ENCODE measurements at regions not wholly inside any gene's neighbourhood (a gene's known extent, or its start where the extent isn't known, plus 50 kb on each side); places are given as distances from the start of the nearest gene placed in this dataset.
"Not testable (repeated sequence)": the region's sequence is repeated elsewhere in the genome, so short reads cannot be mapped to it uniquely, and the experiment has no call there.

GRCh38 chr20:30488941-30489613, 768.4 kb upstream of the DEFB115 start:
- H4K20me1 ChIP-seq (ENCODE audit: control insufficient read depth, extremely low read depth, insufficient read depth, low read length), result no peaks in the 10 kb centered on the region
- H3K9me3 ChIP-seq (ENCODE audit: control insufficient read depth, insufficient read depth, low read depth, low read length), result no peaks in the 10 kb centered on the region
- no peak overlapping the region for H3K27ac ChIP-seq (ENCODE audit: insufficient read depth, low read length)
- H3K4me1 ChIP-seq (ENCODE audit: control insufficient read depth, extremely low read depth, insufficient read depth, low read length), result no peaks in the 10 kb centered on the region
- no peaks in the 10 kb centered on the region for H3K79me2 ChIP-seq (ENCODE audit: control insufficient read depth, insufficient read depth, low read length)
- H2AFZ ChIP-seq (ENCODE audit: low read length), result no peak overlapping the region
- H3K36me3 ChIP-seq (ENCODE audit: control insufficient read depth, insufficient read depth, low read length), result no peaks in the 10 kb centered on the region
- H3K27me3 ChIP-seq (ENCODE audit: control insufficient read depth, insufficient read depth, low read length), result no peaks in the 10 kb centered on the region
- no peak overlapping the region for H3K4me2 ChIP-seq (ENCODE audit: extremely low read depth, insufficient read depth, low read length)
- no peak for TF ChIP-seq EZH2 (IDR thresholded peaks at IDR 0.05; ENCODE audit: low read length, missing control alignments)
- no peak for TF ChIP-seq CTCF (conservative IDR thresholded peaks at IDR 0.05 in 1 of 2, IDR thresholded peaks at IDR 0.05 in 1 of 2; ENCODE audit: low read depth in 1 of 2, low read length in 2 of 2)
- H3K9ac ChIP-seq (ENCODE audit: insufficient read depth, low read length), result no peak overlapping the region
- no peak overlapping the region for H3K4me3 ChIP-seq (replicated peaks in 1 of 4; ENCODE audit: control extremely low read depth in 1 of 4, insufficient read depth in 1 of 4, low read depth in 3 of 4, low read length in 4 of 4)
- DNase-seq (ENCODE audit: low read depth in 2 of 2), result no peak

- H3K4me1 ChIP-seq (ENCODE audit: control insufficient read depth, extremely low read depth, insufficient read depth, low read length), result no peaks in the 10 kb centered on the region
- H3K4me2 ChIP-seq (ENCODE audit: extremely low read depth, insufficient read depth, low read length), result no peak overlapping the region
- no peaks in the 10 kb centered on the region for H3K27me3 ChIP-seq (ENCODE audit: control insufficient read depth, insufficient read depth, low read length)
- H3K27ac ChIP-seq (ENCODE audit: insufficient read depth, low read length), result no peak overlapping the region
- H3K4me3 ChIP-seq (replicated peaks in 1 of 4; ENCODE audit: control extremely low read depth in 1 of 4, insufficient read depth in 1 of 4, low read depth in 3 of 4, low read length in 4 of 4), result no peak overlapping the region
- H3K9ac ChIP-seq (ENCODE audit: insufficient read depth, low read length), result no peak overlapping the region
- no peaks in the 10 kb centered on the region for H3K9me3 ChIP-seq (ENCODE audit: control insufficient read depth, insufficient read depth, low read depth, low read length)
- TF ChIP-seq EZH2 (IDR thresholded peaks at IDR 0.05; ENCODE audit: low read length, missing control alignments) (no peak), CTCF (conservative IDR thresholded peaks at IDR 0.05 in 1 of 2, IDR thresholded peaks at IDR 0.05 in 1 of 2; ENCODE audit: low read depth in 1 of 2, low read length in 2 of 2) (no peak)
- H3K36me3 ChIP-seq (ENCODE audit: control insufficient read depth, insufficient read depth, low read length), result no peaks in the 10 kb centered on the region
- H2AFZ ChIP-seq (ENCODE audit: low read length), result no peak overlapping the region
- no peaks in the 10 kb centered on the region for H3K79me2 ChIP-seq (ENCODE audit: control insufficient read depth, insufficient read depth, low read length)
- DNase-seq (ENCODE audit: low read depth in 2 of 2), result no peak
- H4K20me1 ChIP-seq (ENCODE audit: control insufficient read depth, extremely low read depth, insufficient read depth, low read length), result no peaks in the 10 kb centered on the region
Observed at GRCh38 chr20:30489614-30490003, 767.9 kb upstream of the DEFB115 start.

GRCh38 chr20:30491016-30491415, 766.4 kb upstream of the DEFB115 start:
- DNase-seq (ENCODE audit: low read depth in 2 of 2), result no peak
- Histone ChIP-seq H3K27ac (ENCODE audit: insufficient read depth, low read length) (no peak overlapping the region), H3K36me3 (ENCODE audit: control insufficient read depth, insufficient read depth, low read length) (no peaks in the 10 kb centered on the region), H3K4me2 (ENCODE audit: extremely low read depth, insufficient read depth, low read length) (no peak overlapping the region), H3K79me2 (ENCODE audit: control insufficient read depth, insufficient read depth, low read length) (no peaks in the 10 kb centered on the region), H3K4me3 (replicated peaks in 1 of 4; ENCODE audit: control extremely low read depth in 1 of 4, insufficient read depth in 1 of 4, low read depth in 3 of 4, low read length in 4 of 4) (no peak overlapping the region), H3K4me1 (ENCODE audit: control insufficient read depth, extremely low read depth, insufficient read depth, low read length) (no peaks in the 10 kb centered on the region), H3K9ac (ENCODE audit: insufficient read depth, low read length) (no peak overlapping the region), H3K9me3 (ENCODE audit: control insufficient read depth, insufficient read depth, low read depth, low read length) (no peaks in the 10 kb centered on the region), H3K27me3 (ENCODE audit: control insufficient read depth, insufficient read depth, low read length) (no peaks in the 10 kb centered on the region), H4K20me1 (ENCODE audit: control insufficient read depth, extremely low read depth, insufficient read depth, low read length) (no peaks in the 10 kb centered on the region), H2AFZ (ENCODE audit: low read length) (no peak overlapping the region)
- TF ChIP-seq EZH2 (IDR thresholded peaks at IDR 0.05; ENCODE audit: low read length, missing control alignments) (no peak), CTCF (conservative IDR thresholded peaks at IDR 0.05 in 1 of 2, IDR thresholded peaks at IDR 0.05 in 1 of 2; ENCODE audit: low read depth in 1 of 2, low read length in 2 of 2) (no peak)

- H3K9ac ChIP-seq (ENCODE audit: insufficient read depth, low read length); H3K4me3 ChIP-seq (replicated peaks in 1 of 4; ENCODE audit: control extremely low read depth in 1 of 4, insufficient read depth in 1 of 4, low read depth in 3 of 4, low read length in 4 of 4); H3K27ac ChIP-seq (ENCODE audit: insufficient read depth, low read length); H3K79me2 ChIP-seq (ENCODE audit: control insufficient read depth, insufficient read depth, low read length); H4K20me1 ChIP-seq (ENCODE audit: control insufficient read depth, extremely low read depth, insufficient read depth, low read length); H3K4me2 ChIP-seq (ENCODE audit: extremely low read depth, insufficient read depth, low read length); H3K27me3 ChIP-seq (ENCODE audit: control insufficient read depth, insufficient read depth, low read length); H3K4me1 ChIP-seq (ENCODE audit: control insufficient read depth, extremely low read depth, insufficient read depth, low read length); H2AFZ ChIP-seq (ENCODE audit: low read length); DNase-seq (ENCODE audit: low read depth in 2 of 2); H3K36me3 ChIP-seq (ENCODE audit: control insufficient read depth, insufficient read depth, low read length); H3K9me3 ChIP-seq (ENCODE audit: control insufficient read depth, insufficient read depth, low read depth, low read length): not testable (repeated sequence)
Observed at GRCh38 chr20:30496656-30497055, 760.8 kb upstream of the DEFB115 start.

GRCh38 chr20:30497191-30497590, 760.3 kb upstream of the DEFB115 start:
- H3K4me3 ChIP-seq (replicated peaks in 1 of 4; ENCODE audit: control extremely low read depth in 1 of 4, insufficient read depth in 1 of 4, low read depth in 3 of 4, low read length in 4 of 4); DNase-seq (ENCODE audit: low read depth in 2 of 2): not testable (repeated sequence)

More at GRCh38 chr20:30497191-30497590, 760.3 kb upstream of the DEFB115 start:
- H3K9ac ChIP-seq (ENCODE audit: insufficient read depth, low read length); H2AFZ ChIP-seq (ENCODE audit: low read length); H3K79me2 ChIP-seq (ENCODE audit: control insufficient read depth, insufficient read depth, low read length); H3K4me1 ChIP-seq (ENCODE audit: control insufficient read depth, extremely low read depth, insufficient read depth, low read length); H4K20me1 ChIP-seq (ENCODE audit: control insufficient read depth, extremely low read depth, insufficient read depth, low read length); H3K9me3 ChIP-seq (ENCODE audit: control insufficient read depth, insufficient read depth, low read depth, low read length); H3K36me3 ChIP-seq (ENCODE audit: control insufficient read depth, insufficient read depth, low read length); H3K4me2 ChIP-seq (ENCODE audit: extremely low read depth, insufficient read depth, low read length); H3K27ac ChIP-seq (ENCODE audit: insufficient read depth, low read length); H3K27me3 ChIP-seq (ENCODE audit: control insufficient read depth, insufficient read depth, low read length): not testable (repeated sequence)

Data from fibroblast of lung (primary cell).